ENCODE measurements at regions not wholly inside any gene's neighbourhood (a gene's known extent, or its start where the extent isn't known, plus 50 kb on each side); places are given as distances from the start of the nearest gene placed in this dataset.

- H3K4me3 ChIP-seq (replicated peaks; ENCODE audit: insufficient read depth, low read length), result no peak overlapping the region
- no peaks in the 10 kb centered on the region for H3K27me3 ChIP-seq (ENCODE audit: insufficient read depth, poor library complexity, severe bottlenecking)
- no peak for DNase-seq (ENCODE audit: low read depth in 1 of 2, low spot score in 1 of 2)
- H3K27ac ChIP-seq (replicated peaks), result no peak overlapping the region
- TF ChIP-seq SPI1 (IDR thresholded peaks at IDR 0.05; ENCODE audit: borderline replicate concordance, low read depth) (no peak), POLR2AphosphoS5 (IDR thresholded peaks at IDR 0.05; ENCODE audit: low read depth) (no peak), CTCF (IDR thresholded peaks at IDR 0.05; ENCODE audit: insufficient read depth, low read length) (no peak), REST (IDR thresholded peaks at IDR 0.05; ENCODE audit: insufficient replicate concordance, low read depth) (no peak), GABPA (IDR thresholded peaks at IDR 0.05; ENCODE audit: low read depth) (no peak)
Measured at GRCh38 chr2:33671198-33671597, 72.1 kb upstream of the FAM98A start.

- Histone ChIP-seq H3K4me3 (replicated peaks; ENCODE audit: insufficient read depth, low read length) (no peak overlapping the region), H3K27me3 (ENCODE audit: insufficient read depth, poor library complexity, severe bottlenecking) (no peaks in the 10 kb centered on the region), H3K27ac (replicated peaks) (no peak overlapping the region)
- DNase-seq (ENCODE audit: low read depth in 1 of 2, low spot score in 1 of 2), result no peak
- TF ChIP-seq REST (IDR thresholded peaks at IDR 0.05; ENCODE audit: insufficient replicate concordance, low read depth) (no peak), GABPA (IDR thresholded peaks at IDR 0.05; ENCODE audit: low read depth) (no peak)
Measured at GRCh38 chr2:33670392-33670937, 71.4 kb upstream of the FAM98A start.

GRCh38 chr2:33666879-33667278, 67.8 kb upstream of the FAM98A start:
- Histone ChIP-seq H3K4me3 (replicated peaks; ENCODE audit: insufficient read depth, low read length) (no peak overlapping the region), H3K27ac (replicated peaks) (no peak overlapping the region), H3K27me3 (ENCODE audit: insufficient read depth, poor library complexity, severe bottlenecking) (no peaks in the 10 kb centered on the region)
- TF ChIP-seq POLR2AphosphoS5 (IDR thresholded peaks at IDR 0.05; ENCODE audit: low read depth) (no peak), REST (IDR thresholded peaks at IDR 0.05; ENCODE audit: insufficient replicate concordance, low read depth) (no peak), SPI1 (IDR thresholded peaks at IDR 0.05; ENCODE audit: borderline replicate concordance, low read depth) (no peak), CTCF (IDR thresholded peaks at IDR 0.05; ENCODE audit: insufficient read depth, low read length) (no peak), GABPA (IDR thresholded peaks at IDR 0.05; ENCODE audit: low read depth) (no peak)
- DNase-seq (ENCODE audit: low read depth in 1 of 2, low spot score in 1 of 2), result no peak

Measured in HL-60 (cell line).